Suprapubic skin (tissue), 4 donors: ENCODE measurements at regions not wholly inside any gene's neighbourhood (a gene's known extent, or its start where the extent isn't known, plus 50 kb on each side); places are given as distances from the start of the nearest gene placed in this dataset.

Source experiments
- DNase-seq, 2 donors: peaks; one replicate each; pipeline ENCODE4 v3.0.0-alpha.2; 2019; ENCODE audit warnings: low spot score in 2 of 2
- H3K27ac ChIP-seq: fragments of 200-600 bp; sonication (generic); one replicate; pipeline ENCODE4 v1.5.1; 2019
- H3K27me3 ChIP-seq: fragments of 200-600 bp; sonication (generic); one replicate; pipeline ENCODE4 v1.5.1; 2019
- H3K36me3 ChIP-seq: fragments of 200-600 bp; sonication (generic); one replicate; pipeline ENCODE4 v1.5.1; 2019
- H3K4me1 ChIP-seq: fragments of 200-600 bp; sonication (generic); one replicate; pipeline ENCODE4 v1.5.1; 2019
- H3K4me3 ChIP-seq: fragments of 200-600 bp; sonication (generic); one replicate; pipeline ENCODE4 v1.5.1; 2019; ENCODE audit warnings: mild to moderate bottlenecking
- H3K9me3 ChIP-seq: fragments of 200-600 bp; sonication (generic); one replicate; pipeline ENCODE4 v1.5.1; 2019
- EP300 ChIP-seq: sonication (generic); formaldehyde crosslinking; IDR thresholded peaks from one replicate; pipeline ENCODE4 v1.6.1; 2017; ENCODE audit warnings: antibody characterized with exemption
- POLR2A ChIP-seq, 2 donors: fragments of 450-650 bp; IDR thresholded peaks; one replicate each; pipeline ENCODE4 v1.6.1; 2017; ENCODE audit warnings: antibody characterized with exemption in 2 of 2, mild to moderate bottlenecking in 2 of 2, moderate library complexity in 2 of 2
- POLR2AphosphoS5 ChIP-seq, 3 donors: sonication (generic); formaldehyde crosslinking; IDR thresholded peaks; one replicate each; pipeline ENCODE4 v1.6.1; 2017; ENCODE audit warnings: antibody characterized with exemption in 3 of 3
- WGBS: methylation state at CpG from one replicate; pipeline ENCODE4 v1.1.5; 2018; 5-methylcytosine and 5-hydroxymethylcytosine counted together
- TF ChIP-seq, protein P1 (sequence below), 2 donors: fragments of 200-600 bp in 1 of 2; fragments of 450-650 bp in 1 of 2; sonication (generic) in 1 of 2; IDR thresholded peaks; one replicate each; pipeline ENCODE4 v1.5.1; 2016 to 2019; ENCODE audit warnings: antibody characterized with exemption in 2 of 2, mild to moderate bottlenecking in 1 of 2, moderate library complexity in 1 of 2

DNA sequence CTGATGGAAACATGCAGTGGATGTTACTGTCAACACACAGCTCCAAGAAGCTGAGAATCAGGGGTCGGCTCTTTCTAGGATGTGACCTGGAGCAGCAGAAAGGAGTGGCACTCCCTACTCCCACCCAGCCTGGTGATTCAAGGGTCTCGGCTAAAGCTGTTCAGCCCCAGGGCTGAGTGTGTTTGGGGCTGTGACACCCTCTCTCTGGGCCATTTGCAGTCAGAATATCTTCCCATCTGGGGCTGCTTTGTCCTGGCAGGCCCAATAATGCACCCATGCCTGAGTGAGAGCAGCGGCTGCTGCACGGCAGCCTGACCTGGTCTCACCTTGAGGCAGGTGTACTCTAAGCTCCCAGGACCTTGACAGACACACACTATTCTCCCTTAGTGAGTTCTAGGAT, 52.5 kb upstream of the AJAP1 start:
- 89% methylated on average over 4 of the region's 4 CpGs for WGBS
- H3K4me3 ChIP-seq: no peak overlapping the region
- H3K4me1 ChIP-seq: no peaks in the 10 kb centered on the region
- TF ChIP-seq POLR2AphosphoS5 (IDR thresholded peaks at IDR 0.05) (no peak), EP300 (no peak), POLR2A (IDR thresholded peaks at IDR 0.05) (no peak)
- TF ChIP-seq, protein P1, sequence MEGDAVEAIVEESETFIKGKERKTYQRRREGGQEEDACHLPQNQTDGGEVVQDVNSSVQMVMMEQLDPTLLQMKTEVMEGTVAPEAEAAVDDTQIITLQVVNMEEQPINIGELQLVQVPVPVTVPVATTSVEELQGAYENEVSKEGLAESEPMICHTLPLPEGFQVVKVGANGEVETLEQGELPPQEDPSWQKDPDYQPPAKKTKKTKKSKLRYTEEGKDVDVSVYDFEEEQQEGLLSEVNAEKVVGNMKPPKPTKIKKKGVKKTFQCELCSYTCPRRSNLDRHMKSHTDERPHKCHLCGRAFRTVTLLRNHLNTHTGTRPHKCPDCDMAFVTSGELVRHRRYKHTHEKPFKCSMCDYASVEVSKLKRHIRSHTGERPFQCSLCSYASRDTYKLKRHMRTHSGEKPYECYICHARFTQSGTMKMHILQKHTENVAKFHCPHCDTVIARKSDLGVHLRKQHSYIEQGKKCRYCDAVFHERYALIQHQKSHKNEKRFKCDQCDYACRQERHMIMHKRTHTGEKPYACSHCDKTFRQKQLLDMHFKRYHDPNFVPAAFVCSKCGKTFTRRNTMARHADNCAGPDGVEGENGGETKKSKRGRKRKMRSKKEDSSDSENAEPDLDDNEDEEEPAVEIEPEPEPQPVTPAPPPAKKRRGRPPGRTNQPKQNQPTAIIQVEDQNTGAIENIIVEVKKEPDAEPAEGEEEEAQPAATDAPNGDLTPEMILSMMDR (IDR thresholded peaks at IDR 0.05): no peak
- H3K27ac ChIP-seq: no peak overlapping the region
- DNase-seq: peak in 1 of 2 donors; percentile 15
- peaks cover 63% of the 10 kb centered on the region for H3K27me3 ChIP-seq
- no peaks in the 10 kb centered on the region for H3K9me3 ChIP-seq
- no peaks in the 10 kb centered on the region for H3K36me3 ChIP-seq

- H3K36me3 ChIP-seq: no peaks in the 10 kb centered on the region
- no peaks in the 10 kb centered on the region for H3K9me3 ChIP-seq
- no peaks in the 10 kb centered on the region for H3K4me1 ChIP-seq
- no peak overlapping the region for H3K4me3 ChIP-seq
- H3K27me3 ChIP-seq: peaks cover 67% of the 10 kb centered on the region
- 69% methylated on average over 17 of the region's 17 CpGs for WGBS
- DNase-seq: peak in 1 of 2 donors; percentile 24
- no peak overlapping the region for H3K27ac ChIP-seq
- TF ChIP-seq, protein P1 (IDR thresholded peaks at IDR 0.05): no peak
- no peak for TF ChIP-seq POLR2AphosphoS5 (IDR thresholded peaks at IDR 0.05)
- no peak for TF ChIP-seq POLR2A (IDR thresholded peaks at IDR 0.05)
- no peak for TF ChIP-seq EP300
These were observed 51.7 kb upstream of the AJAP1 start for GRCh38 chr1:4602462-4603294.

GRCh38 chr1:4603295-4604110, 50.9 kb upstream of the AJAP1 start:
- Histone ChIP-seq H3K27ac (no peak overlapping the region), H3K9me3 (no peaks in the 10 kb centered on the region), H3K36me3 (no peaks in the 10 kb centered on the region), H3K4me1 (no peaks in the 10 kb centered on the region), H3K4me3 (no peak overlapping the region), H3K27me3 (peaks cover 69% of the 10 kb centered on the region)
- TF ChIP-seq POLR2AphosphoS5 (IDR thresholded peaks at IDR 0.05) (no peak), EP300 (no peak), POLR2A (IDR thresholded peaks at IDR 0.05) (no peak)
- TF ChIP-seq, protein P1 (IDR thresholded peaks at IDR 0.05): no peak
- 42% methylated on average over 16 of the region's 16 CpGs for WGBS
- DNase-seq: peak; percentile 35 to 59
